HL-60 (cell line): ENCODE measurements at regions not wholly inside any gene's neighbourhood (a gene's known extent, or its start where the extent isn't known, plus 50 kb on each side); places are given as distances from the start of the nearest gene placed in this dataset.

Experiments used
- CTCF ChIP-seq: IDR thresholded peaks from one replicate; pipeline ENCODE4 v1.5.1; 2011; ENCODE audit warnings: low read length, control low read depth, inconsistent platforms; ENCODE audit not compliant: insufficient read depth
- GABPA ChIP-seq: IDR thresholded peaks from 2 replicates; pipeline ENCODE4 v1.6.1; 2012; ENCODE audit warnings: low read depth

DNA sequence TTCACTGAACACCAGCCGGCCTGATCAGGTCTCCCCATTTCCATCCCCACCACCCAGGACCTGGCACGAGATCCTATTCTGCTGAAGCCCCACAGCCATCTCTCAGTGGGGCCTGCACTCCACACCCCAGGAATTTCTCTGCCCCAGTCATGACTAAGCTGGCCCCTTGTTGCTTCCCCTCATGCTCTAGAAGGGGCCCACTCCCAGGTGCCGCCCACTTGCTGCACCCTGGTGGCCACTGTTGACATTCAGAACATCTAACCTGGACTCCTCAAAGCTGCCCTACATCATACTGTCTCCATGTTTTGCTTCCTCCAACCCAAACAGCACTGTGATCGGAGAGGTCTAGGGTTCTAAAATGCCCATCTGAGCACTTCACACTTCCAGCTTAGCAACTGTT is 90.7 kb upstream of the KLHL29 start:
- TF ChIP-seq CTCF (no peak), GABPA (no peak)
